ENCODE measurements at regions not wholly inside any gene's neighbourhood (a gene's known extent, or its start where the extent isn't known, plus 50 kb on each side); places are given as distances from the start of the nearest gene placed in this dataset.
"Not testable (repeated sequence)": the region's sequence is repeated elsewhere in the genome, so short reads cannot be mapped to it uniquely, and the experiment has no call there.

DNA sequence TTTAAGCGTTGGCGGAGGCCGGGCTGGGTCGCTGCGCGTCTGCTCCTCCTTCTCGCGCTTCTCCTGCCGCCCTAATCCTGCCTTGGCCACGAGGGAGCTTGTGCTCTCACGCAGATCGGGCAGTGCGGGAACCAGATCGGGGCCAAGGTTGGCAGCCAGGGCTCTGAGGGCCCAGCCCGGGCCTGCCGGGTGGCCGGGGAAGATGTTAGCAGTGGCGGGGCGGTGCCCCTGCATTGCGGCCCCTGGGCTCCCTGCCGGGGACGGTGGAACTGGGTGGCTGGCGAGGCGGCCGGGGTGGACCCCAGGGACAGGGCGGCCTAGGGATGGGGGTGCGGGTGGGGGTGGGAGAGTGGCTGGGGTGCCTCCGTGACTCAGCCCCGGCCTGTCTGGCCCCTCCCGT is 297.4 kb downstream of the CACNA1B start:
- TF ChIP-seq NFE2L2 (conservative IDR thresholded peaks at IDR 0.05; ENCODE audit: low read length); CHD2 (IDR thresholded peaks at IDR 0.05; ENCODE audit: low read length, partially characterized antibody); SREBF2 (IDR thresholded peaks at IDR 0.05); JUNB (IDR thresholded peaks at IDR 0.05); ZFP36 (IDR thresholded peaks at IDR 0.05; ENCODE audit: borderline replicate concordance, partially characterized antibody); RFX5 (IDR thresholded peaks at IDR 0.05); EP300 (IDR thresholded peaks at IDR 0.05): not testable (repeated sequence)
- TF ChIP-seq, protein P1, sequence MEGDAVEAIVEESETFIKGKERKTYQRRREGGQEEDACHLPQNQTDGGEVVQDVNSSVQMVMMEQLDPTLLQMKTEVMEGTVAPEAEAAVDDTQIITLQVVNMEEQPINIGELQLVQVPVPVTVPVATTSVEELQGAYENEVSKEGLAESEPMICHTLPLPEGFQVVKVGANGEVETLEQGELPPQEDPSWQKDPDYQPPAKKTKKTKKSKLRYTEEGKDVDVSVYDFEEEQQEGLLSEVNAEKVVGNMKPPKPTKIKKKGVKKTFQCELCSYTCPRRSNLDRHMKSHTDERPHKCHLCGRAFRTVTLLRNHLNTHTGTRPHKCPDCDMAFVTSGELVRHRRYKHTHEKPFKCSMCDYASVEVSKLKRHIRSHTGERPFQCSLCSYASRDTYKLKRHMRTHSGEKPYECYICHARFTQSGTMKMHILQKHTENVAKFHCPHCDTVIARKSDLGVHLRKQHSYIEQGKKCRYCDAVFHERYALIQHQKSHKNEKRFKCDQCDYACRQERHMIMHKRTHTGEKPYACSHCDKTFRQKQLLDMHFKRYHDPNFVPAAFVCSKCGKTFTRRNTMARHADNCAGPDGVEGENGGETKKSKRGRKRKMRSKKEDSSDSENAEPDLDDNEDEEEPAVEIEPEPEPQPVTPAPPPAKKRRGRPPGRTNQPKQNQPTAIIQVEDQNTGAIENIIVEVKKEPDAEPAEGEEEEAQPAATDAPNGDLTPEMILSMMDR (IDR thresholded peaks at IDR 0.05): not testable (repeated sequence)

Measured in A549 (cell line).